HG02973 (cell line): ENCODE measurements at regions not wholly inside any gene's neighbourhood (a gene's known extent, or its start where the extent isn't known, plus 50 kb on each side); places are given as distances from the start of the nearest gene placed in this dataset.
"Not testable (repeated sequence)": the region's sequence is repeated elsewhere in the genome, so short reads cannot be mapped to it uniquely, and the experiment has no call there.

ENCODE experiments used
- ATAC-seq: cut with Tn5 transposase; IDR thresholded peaks from one replicate; pipeline ENCODE4 v1.9.1; 2021; ENCODE audit warnings: moderate library complexity; ENCODE audit not compliant: unreplicated experiment

GRCh38 chr20:25865715-25866656 lies 169.3 kb upstream of the ZNF337 start:
- ATAC-seq = no peak

- not testable (repeated sequence) for ATAC-seq
Observed at GRCh38 chr20:25864963-25865714, 168.5 kb upstream of the ZNF337 start.

- ATAC-seq = no peak
Observed at GRCh38 chr20:25864326-25864962, 167.8 kb upstream of the ZNF337 start.

- no peak for ATAC-seq
Observed at GRCh38 chr20:25863536-25864325, 167.1 kb upstream of the ZNF337 start.

- peak; percentile 39 for ATAC-seq
Observed at GRCh38 chr20:25862967-25863530, 166.4 kb upstream of the ZNF337 start.

- ATAC-seq = no peak
Observed at GRCh38 chr20:25860531-25861150, 164.0 kb upstream of the ZNF337 start.

- ATAC-seq = peak; percentile 48
Observed at GRCh38 chr20:25859649-25860530, 163.2 kb upstream of the ZNF337 start.

GRCh38 chr20:25858495-25859425 lies 162.1 kb upstream of the ZNF337 start:
- no peak for ATAC-seq

- not testable (repeated sequence) for ATAC-seq
Observed at GRCh38 chr20:25857091-25857788, 160.6 kb upstream of the ZNF337 start.

- no peak for ATAC-seq
Observed at GRCh38 chr20:25856256-25856884, 159.7 kb upstream of the ZNF337 start.

- ATAC-seq = not testable (repeated sequence)
Observed at GRCh38 chr20:25855451-25856156, 159.0 kb upstream of the ZNF337 start.

- not testable (repeated sequence) for ATAC-seq
Observed at GRCh38 chr20:25854666-25855065, 158.0 kb upstream of the ZNF337 start.

- ATAC-seq = not testable (repeated sequence)
Observed at GRCh38 chr20:25853718-25854388, 157.2 kb upstream of the ZNF337 start.

- not testable (repeated sequence) for ATAC-seq
Observed at GRCh38 chr20:25852968-25853717, 156.5 kb upstream of the ZNF337 start.

GRCh38 chr20:25850133-25850532 lies 153.5 kb upstream of the ZNF337 start:
- not testable (repeated sequence) for ATAC-seq
